ENCODE measurements at regions not wholly inside any gene's neighbourhood (a gene's known extent, or its start where the extent isn't known, plus 50 kb on each side); places are given as distances from the start of the nearest gene placed in this dataset.
"Not testable (repeated sequence)": the region's sequence is repeated elsewhere in the genome, so short reads cannot be mapped to it uniquely, and the experiment has no call there.

GRCh38 chr3:125697979-125698640, 102.8 kb upstream of the OSBPL11 start:
- not testable (repeated sequence) for DNase-seq

GRCh38 chr3:125715651-125716050, 120.4 kb upstream of the OSBPL11 start:
- no peak for DNase-seq

- DNase-seq = not testable (repeated sequence)
These were observed 136.9 kb upstream of the OSBPL11 start for GRCh38 chr3:125732151-125732550.

- DNase-seq = not testable (repeated sequence)
These were observed 146.9 kb upstream of the OSBPL11 start for GRCh38 chr3:125741991-125742718.

- not testable (repeated sequence) for DNase-seq
These were observed 147.5 kb upstream of the OSBPL11 start for GRCh38 chr3:125742845-125743244.

GRCh38 chr3:125757050-125757449, 161.8 kb upstream of the OSBPL11 start:
- DNase-seq = not testable (repeated sequence)

- DNase-seq = peak; percentile 33
These were observed 163.4 kb upstream of the OSBPL11 start for GRCh38 chr3:125758641-125759130.

- not testable (repeated sequence) for DNase-seq
These were observed 167.3 kb upstream of the OSBPL11 start for GRCh38 chr3:125762601-125763000.

GRCh38 chr3:125766285-125766826, 171.1 kb upstream of the OSBPL11 start:
- DNase-seq = peak; percentile 33

- DNase-seq = peak; percentile 4
These were observed 171.6 kb upstream of the OSBPL11 start for GRCh38 chr3:125766931-125767330.

- DNase-seq = no peak
These were observed 172.3 kb upstream of the OSBPL11 start for GRCh38 chr3:125767641-125768040.

GRCh38 chr3:125768821-125769220, 173.5 kb upstream of the OSBPL11 start:
- not testable (repeated sequence) for DNase-seq

- not testable (repeated sequence) for DNase-seq
These were observed 176.2 kb upstream of the OSBPL11 start for GRCh38 chr3:125771506-125771905.

- not testable (repeated sequence) for DNase-seq
These were observed 179.2 kb upstream of the OSBPL11 start for GRCh38 chr3:125774433-125775034.

GRCh38 chr3:125775106-125775505, 179.8 kb upstream of the OSBPL11 start:
- not testable (repeated sequence) for DNase-seq

GRCh38 chr3:125775606-125776294, 180.5 kb upstream of the OSBPL11 start:
- DNase-seq = not testable (repeated sequence)

- DNase-seq = not testable (repeated sequence)
These were observed 184.0 kb upstream of the OSBPL11 start for GRCh38 chr3:125779276-125779675.

GRCh38 chr3:125779918-125780317, 184.6 kb upstream of the OSBPL11 start:
- DNase-seq = not testable (repeated sequence)

GRCh38 chr3:125781678-125782077, 186.4 kb upstream of the OSBPL11 start:
- not testable (repeated sequence) for DNase-seq

- DNase-seq = not testable (repeated sequence)
These were observed 178.7 kb upstream of the ROPN1B start for GRCh38 chr3:125790312-125790711.

GRCh38 chr3:125791021-125791420, 178.0 kb upstream of the ROPN1B start:
- DNase-seq = not testable (repeated sequence)

GRCh38 chr3:125810010-125810409, 159.0 kb upstream of the ROPN1B start:
- not testable (repeated sequence) for DNase-seq

GRCh38 chr3:125822175-125822574, 146.8 kb upstream of the ROPN1B start:
- not testable (repeated sequence) for DNase-seq
